Heart left ventricle (tissue), 16 donors: ENCODE measurements at regions not wholly inside any gene's neighbourhood (a gene's known extent, or its start where the extent isn't known, plus 50 kb on each side); places are given as distances from the start of the nearest gene placed in this dataset.
"Not testable (repeated sequence)": the region's sequence is repeated elsewhere in the genome, so short reads cannot be mapped to it uniquely, and the experiment has no call there.

Experiments
- ATAC-seq, 4 donors: fragments of 200-7000 bp; cut with Tn5 transposase; one replicate each; pipeline ENCODE4 v1.9.1; 2020 to 2022; ENCODE audit warnings: moderate library complexity in 4 of 4, mild to moderate bottlenecking in 3 of 4, moderate number of reproducible peaks in 1 of 4
- DNase-seq, 5 donors: peaks; one replicate each; pipeline ENCODE4 v3.0.0-alpha.2; 2020
- H3K27ac ChIP-seq, 12 donors: fragments of 200-600 bp; sonication (generic) in 4 of 12; one replicate each; pipeline versions ENCODE4 v1.5.0 to v1.8.0; 2016 to 2022; ENCODE audit warnings: mild to moderate bottlenecking in 2 of 12
- H3K27me3 ChIP-seq, 9 donors: fragments of 200-600 bp; sonication (generic) in 2 of 9; one replicate each; pipeline versions ENCODE4 v1.5.1 to v1.8.0; 2016 to 2022; ENCODE audit warnings: mild to moderate bottlenecking in 3 of 9
- H3K36me3 ChIP-seq, 9 donors: fragments of 200-600 bp; sonication (generic) in 2 of 9; one replicate each; pipeline versions ENCODE4 v1.5.0 to v1.8.0; 2018 to 2022; ENCODE audit warnings: mild to moderate bottlenecking in 2 of 9
- H3K4me1 ChIP-seq, 12 donors: fragments of 200-600 bp; sonication (generic) in 4 of 12; one replicate each; pipeline versions ENCODE4 v1.5.0 to v1.8.0; 2016 to 2022; ENCODE audit warnings: mild to moderate bottlenecking in 3 of 12
- H3K4me3 ChIP-seq, 12 donors: fragments of 200-600 bp; sonication (generic) in 4 of 12; one replicate each; pipeline versions ENCODE4 v1.5.0 to v1.8.0; 2017 to 2022; ENCODE audit warnings: mild to moderate bottlenecking in 9 of 12, moderate library complexity in 4 of 12
- H3K9me3 ChIP-seq, 12 donors: fragments of 200-600 bp; sonication (generic) in 4 of 12; one replicate each; pipeline versions ENCODE4 v1.5.0 to v1.8.0; 2016 to 2022; ENCODE audit warnings: mild to moderate bottlenecking in 1 of 12
- CTCF ChIP-seq, 12 donors: fragments of 200-600 bp; sonication (generic) in 4 of 12; IDR thresholded peaks; one replicate each; pipeline versions ENCODE4 v1.5.0 to v1.8.0; 2018 to 2022; ENCODE audit warnings: antibody characterized with exemption in 12 of 12, mild to moderate bottlenecking in 5 of 12
- POLR2A ChIP-seq, 2 donors: fragments of 450-650 bp; IDR thresholded peaks; one replicate each; pipeline ENCODE4 v1.6.1; 2017; ENCODE audit warnings: antibody characterized with exemption in 2 of 2, mild to moderate bottlenecking in 2 of 2, moderate library complexity in 2 of 2
- WGBS, 4 donors: extraction: QIAGEN DNeasy Blood & Tissue Kit in 2 of 4; methylation state at CpG; one replicate each; pipeline versions ENCODE4 v1.1.5 to v1.1.7; 2013 to 2018; 5-methylcytosine and 5-hydroxymethylcytosine counted together
- intact Hi-C, 10 donors: fragments of 100-400 bp; cut with DNase I; formaldehyde crosslinking; loops; one replicate each; pipeline versions ENCODE4 v1.11.1 to v1.14.2; 2022
- donor health status: ischemic (EF 13 %, LVEDD 7.1; RV severe dilation, severe dysfunction).
- donor health status: healthy with polysubstance abuse.
- donor health status: DM: no; HTN: yes; CAD: no.
- donor health status: DM: no; HTN: no; CAD: no.
- donor health status: ischemic (EF 25% LVEDD 6.9; RV normal size, moderate dysfunction).
- donor health status: ischemic (EF 25% LVEDD 5.7; RV mildly dilated, moderate dysfunction).
- donor health status: healthy.
- donor health status: DM: yes; HTN: yes; CAD: no.
- donor health status: ischemic (EF 35%, LVEDD 5.7; RV mildly dilated, moderate dysfunction).
- donor health status: nonischemic (EF 11% LVEDD 7.7; RV severe dilation, severe dysfunction).
- donor health status: DM: yes; HTN: yes; CAD: no.
- donor health status: PGD.
- donor health status: ischemic (EF 29% LVEDD 5.4; RV normal size, mild dysfunction).
- donor health status: nonischemic (EF 23%, LVEDD 6.1; RV moderate dilation, normal function).

- H3K27me3 ChIP-seq, ATAC-seq, H3K4me3 ChIP-seq, H3K27ac ChIP-seq, H3K9me3 ChIP-seq, H3K36me3 ChIP-seq, intact Hi-C loops, DNase-seq, H3K4me1 ChIP-seq: not testable (repeated sequence)
- WGBS, 4 donors = 69 to 90% (median 78%) methylated on average over 3 of the region's 3 CpGs
Observed at GRCh38 chrX:67213686-67214085, 330.1 kb upstream of the AR start.

- Histone ChIP-seq H3K27ac (no peak overlapping the region), H3K4me1 (no peaks in the 10 kb centered on the region), H3K27me3 (peaks cover 0 to 5% (median 0%) of the 10 kb centered on the region in 9 donors), H3K9me3 (peaks cover 0 to 4% (median 0%) of the 10 kb centered on the region in 12 donors), H3K4me3 (no peak overlapping the region), H3K36me3 (no peaks in the 10 kb centered on the region)
- 61 to 67% (median 66%) methylated on average over 4 of the region's 4 CpGs for WGBS, 4 donors
- TF ChIP-seq POLR2A (IDR thresholded peaks at IDR 0.05) (no peak), CTCF (IDR thresholded peaks at IDR 0.05) (no peak)
- intact Hi-C loops = no loop called here
- ATAC-seq (no peak), DNase-seq (no peak)
Observed at GRCh38 chrX:67207912-67208311, 335.9 kb upstream of the AR start.

GRCh38 chrX:67159437-67159836 is 384.4 kb upstream of the AR start:
- Histone ChIP-seq H3K9me3 (no peaks in the 10 kb centered on the region), H3K4me3 (no peak overlapping the region), H3K27ac (no peak overlapping the region), H3K27me3 (no peaks in the 10 kb centered on the region), H3K4me1 (no peaks in the 10 kb centered on the region), H3K36me3 (no peaks in the 10 kb centered on the region)
- ATAC-seq = no peak
- TF ChIP-seq POLR2A (IDR thresholded peaks at IDR 0.05) (no peak), CTCF (IDR thresholded peaks at IDR 0.05) (no peak)
- intact Hi-C loops = loop anchor here in 1 of 10 donors (10.0 kb wide), 1 partner anchor 1005 kb away; no protein-coding TSS in a partner anchor
- WGBS, 4 donors = 63 to 73% (median 67%) methylated on average over 2 of the region's 2 CpGs
- no peak for DNase-seq

GRCh38 chrX:67114635-67115034 is 429.2 kb upstream of the AR start:
- Histone ChIP-seq H3K36me3 (no peaks in the 10 kb centered on the region), H3K4me3 (no peak overlapping the region), H3K4me1 (no peaks in the 10 kb centered on the region), H3K27me3 (no peaks in the 10 kb centered on the region), H3K27ac (no peak overlapping the region), H3K9me3 (no peaks in the 10 kb centered on the region)
- DNase-seq = no peak
- TF ChIP-seq CTCF (IDR thresholded peaks at IDR 0.05) (no peak), POLR2A (IDR thresholded peaks at IDR 0.05) (no peak)
- ATAC-seq = no peak
- WGBS, 4 donors = 76 to 83% (median 78%) methylated on average over 9 of the region's 9 CpGs
- intact Hi-C loops = no loop called here

GRCh38 chrX:67105758-67106116 is 438.1 kb upstream of the AR start:
- no peak for TF ChIP-seq CTCF (IDR thresholded peaks at IDR 0.05)
- no peak for TF ChIP-seq POLR2A (IDR thresholded peaks at IDR 0.05)
- intact Hi-C loops = no loop called here
- H3K36me3 ChIP-seq = no peaks in the 10 kb centered on the region
- H3K9me3 ChIP-seq = no peaks in the 10 kb centered on the region
- no peak overlapping the region for H3K27ac ChIP-seq
- DNase-seq (no peak), ATAC-seq (peak in 1 of 4 donors; percentile 57)
- WGBS, 4 donors = 46 to 66% (median 58%) methylated on average over 2 of the region's 2 CpGs
- peaks cover 0 to 8% (median 0%) of the 10 kb centered on the region in 9 donors for H3K27me3 ChIP-seq
- no peak overlapping the region for H3K4me3 ChIP-seq
- peaks cover 0 to 3% (median 0%) of the 10 kb centered on the region in 12 donors for H3K4me1 ChIP-seq
